ENCODE measurements at regions not wholly inside any gene's neighbourhood (a gene's known extent, or its start where the extent isn't known, plus 50 kb on each side); places are given as distances from the start of the nearest gene placed in this dataset.

DNA sequence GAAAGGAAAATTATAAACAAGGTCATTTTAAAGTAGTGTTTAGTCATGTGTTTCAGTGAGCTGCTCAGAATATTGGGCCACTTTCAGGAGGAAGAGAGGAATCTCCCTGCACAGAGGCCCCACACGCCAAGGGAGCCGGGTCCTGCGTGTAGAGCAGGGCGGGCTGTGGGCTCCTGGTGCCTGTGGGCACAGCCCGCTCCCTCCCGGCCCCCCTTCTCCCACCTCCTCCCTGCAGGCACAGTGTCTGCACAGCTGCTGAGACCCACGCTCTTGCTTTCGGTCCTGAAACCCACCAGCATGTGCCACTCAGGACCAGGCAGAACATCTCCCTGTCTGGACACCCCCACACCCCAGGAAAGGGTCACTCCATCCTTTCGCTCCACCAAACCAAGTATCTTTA lies 167.6 kb upstream of the SALL3 start:
- TF ChIP-seq ZFP30 (CRISPR knock-in tag; IDR thresholded peaks at IDR 0.05) (no peak), ZFP3 (CRISPR knock-in tag; IDR thresholded peaks at IDR 0.05) (no peak)
- TF ChIP-seq, protein P1, sequence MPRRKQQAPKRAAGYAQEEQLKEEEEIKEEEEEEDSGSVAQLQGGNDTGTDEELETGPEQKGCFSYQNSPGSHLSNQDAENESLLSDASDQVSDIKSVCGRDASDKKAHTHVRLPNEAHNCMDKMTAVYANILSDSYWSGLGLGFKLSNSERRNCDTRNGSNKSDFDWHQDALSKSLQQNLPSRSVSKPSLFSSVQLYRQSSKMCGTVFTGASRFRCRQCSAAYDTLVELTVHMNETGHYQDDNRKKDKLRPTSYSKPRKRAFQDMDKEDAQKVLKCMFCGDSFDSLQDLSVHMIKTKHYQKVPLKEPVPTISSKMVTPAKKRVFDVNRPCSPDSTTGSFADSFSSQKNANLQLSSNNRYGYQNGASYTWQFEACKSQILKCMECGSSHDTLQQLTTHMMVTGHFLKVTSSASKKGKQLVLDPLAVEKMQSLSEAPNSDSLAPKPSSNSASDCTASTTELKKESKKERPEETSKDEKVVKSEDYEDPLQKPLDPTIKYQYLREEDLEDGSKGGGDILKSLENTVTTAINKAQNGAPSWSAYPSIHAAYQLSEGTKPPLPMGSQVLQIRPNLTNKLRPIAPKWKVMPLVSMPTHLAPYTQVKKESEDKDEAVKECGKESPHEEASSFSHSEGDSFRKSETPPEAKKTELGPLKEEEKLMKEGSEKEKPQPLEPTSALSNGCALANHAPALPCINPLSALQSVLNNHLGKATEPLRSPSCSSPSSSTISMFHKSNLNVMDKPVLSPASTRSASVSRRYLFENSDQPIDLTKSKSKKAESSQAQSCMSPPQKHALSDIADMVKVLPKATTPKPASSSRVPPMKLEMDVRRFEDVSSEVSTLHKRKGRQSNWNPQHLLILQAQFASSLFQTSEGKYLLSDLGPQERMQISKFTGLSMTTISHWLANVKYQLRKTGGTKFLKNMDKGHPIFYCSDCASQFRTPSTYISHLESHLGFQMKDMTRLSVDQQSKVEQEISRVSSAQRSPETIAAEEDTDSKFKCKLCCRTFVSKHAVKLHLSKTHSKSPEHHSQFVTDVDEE (CRISPR knock-in tag; IDR thresholded peaks at IDR 0.05), result no peak
